Hematopoietic multipotent progenitor cell (in vitro differentiated cells): ENCODE measurements at regions not wholly inside any gene's neighbourhood (a gene's known extent, or its start where the extent isn't known, plus 50 kb on each side); places are given as distances from the start of the nearest gene placed in this dataset.

ENCODE experiments used
- DNase-seq, 3 donors: peaks; one replicate each; pipeline ENCODE4 v3.0.0-alpha.2; 2011 to 2015; ENCODE audit warnings: low read depth in 2 of 3, low spot score in 2 of 3

DNA sequence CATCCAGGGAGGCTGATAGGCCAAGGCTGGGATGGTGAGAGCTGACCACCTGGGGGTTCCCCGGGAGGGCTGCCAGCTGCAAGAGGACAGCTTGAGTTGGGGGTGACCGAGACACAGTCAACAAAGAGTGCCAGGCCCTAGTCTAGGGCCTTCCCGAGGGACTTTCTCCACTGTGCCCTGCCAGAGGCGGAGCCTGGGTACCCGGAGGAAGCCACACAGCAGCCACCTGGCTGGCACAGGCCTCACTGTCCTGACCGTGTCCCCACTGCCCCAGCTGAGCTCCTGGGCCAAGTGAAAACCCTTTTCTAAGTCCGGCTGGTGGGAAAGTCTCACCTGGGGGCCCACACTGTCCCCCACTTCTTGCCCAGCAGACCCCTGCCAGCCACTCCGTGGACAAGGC is 71.9 kb upstream of the GSE1 start:
- DNase-seq, result no peak

DNA sequence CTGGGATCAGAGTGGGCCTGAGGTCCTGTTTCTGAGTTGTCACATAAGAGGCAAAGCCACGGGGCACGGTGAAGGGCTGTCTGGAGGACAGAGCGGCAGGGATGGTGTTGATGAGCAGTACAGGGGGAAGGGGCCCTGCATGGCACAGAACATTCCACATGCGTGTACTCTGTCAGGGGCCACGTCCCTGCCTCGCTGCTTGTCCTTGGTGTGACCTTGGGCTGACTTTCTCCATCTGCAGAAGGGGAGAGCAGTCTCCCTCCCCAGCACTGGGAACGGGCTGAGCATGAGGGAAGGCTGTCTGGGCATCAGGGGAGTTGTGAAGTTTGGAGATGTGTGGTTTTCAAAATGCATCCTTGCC is 71.5 kb upstream of the GSE1 start:
- no peak for DNase-seq

DNA sequence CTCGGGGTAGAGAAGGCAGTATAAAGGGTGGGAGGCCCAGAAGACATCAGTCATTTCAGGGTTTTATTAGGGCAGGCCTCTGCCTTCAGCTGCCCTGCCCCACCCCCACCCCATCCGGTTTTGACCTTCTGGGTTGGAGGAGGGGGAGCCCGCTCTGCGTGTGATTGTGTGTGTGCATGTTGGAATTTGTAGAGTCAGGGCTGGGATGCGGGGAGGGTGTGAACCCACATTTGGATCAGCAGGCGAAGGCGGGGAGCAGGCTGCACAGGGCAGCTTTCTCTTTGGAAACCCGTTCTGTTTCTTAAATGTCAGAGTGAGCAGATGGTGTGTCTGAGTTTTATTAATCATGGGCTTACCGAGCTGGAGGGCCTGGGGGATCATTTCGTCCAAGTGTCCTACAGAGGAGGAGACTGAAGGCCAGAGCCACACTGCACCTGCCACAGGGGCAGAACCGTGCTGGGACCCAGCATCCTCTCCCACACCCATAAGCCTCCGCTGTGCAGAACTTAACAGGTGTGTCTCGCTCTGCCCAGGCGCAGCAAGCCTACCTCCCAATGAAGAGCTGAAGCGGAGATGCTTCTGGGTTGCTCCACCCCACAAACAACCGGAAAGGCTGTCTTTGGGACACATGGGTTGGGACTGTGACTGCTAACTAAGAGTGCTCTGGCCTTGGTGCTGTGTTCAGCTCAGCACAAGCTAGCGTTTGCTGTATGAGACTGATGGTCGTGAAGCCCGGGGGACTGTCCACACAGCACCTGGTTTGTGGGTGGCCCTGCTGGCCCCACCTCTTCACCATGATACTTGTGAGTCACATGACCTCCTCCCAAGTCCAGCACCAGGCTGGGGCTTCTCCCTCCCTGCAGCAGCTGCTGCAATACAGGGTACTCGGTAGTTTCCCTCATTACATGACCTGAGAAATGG is 70.9 kb upstream of the GSE1 start:
- DNase-seq, result no peak

DNA sequence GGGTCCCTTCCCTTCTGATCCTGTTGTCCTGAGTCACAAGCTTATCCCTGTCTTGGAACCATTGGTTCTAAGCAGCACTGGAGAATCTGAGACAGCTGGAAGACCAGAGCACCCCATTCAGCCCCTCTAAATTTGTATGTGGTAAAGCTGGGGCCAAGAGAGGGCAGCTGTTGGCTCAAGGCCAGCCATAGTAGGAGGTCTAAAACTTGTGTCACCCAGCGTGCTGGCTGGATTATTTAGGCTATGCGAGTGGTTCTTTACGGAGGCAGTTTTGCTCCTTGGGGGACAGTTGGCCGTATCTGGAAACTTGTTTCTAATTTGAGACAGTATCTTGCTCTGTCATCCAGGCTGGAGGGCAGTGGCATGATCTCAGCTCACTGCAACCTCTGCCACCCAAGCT is 69.6 kb upstream of the GSE1 start:
- no peak for DNase-seq

DNA sequence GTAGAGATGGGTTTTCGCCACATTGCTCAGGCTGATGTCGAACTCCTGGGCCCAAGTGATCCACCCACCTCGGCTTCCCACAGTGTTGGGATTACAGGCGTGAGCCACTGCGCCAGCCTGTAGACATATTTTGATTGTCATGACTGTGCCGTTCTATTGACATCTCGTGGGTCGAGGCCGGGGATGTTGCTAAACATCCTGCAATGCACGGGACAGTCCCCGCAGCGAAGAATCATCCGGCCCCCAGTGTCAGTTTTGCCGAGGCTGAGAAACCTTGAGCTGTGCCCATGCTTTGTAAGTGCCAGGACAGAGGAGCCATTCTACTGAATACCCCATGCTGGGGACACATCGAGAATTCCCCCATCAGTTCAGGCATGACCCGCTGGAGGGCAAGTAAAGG is 69.1 kb upstream of the GSE1 start:
- DNase-seq, result no peak

DNA sequence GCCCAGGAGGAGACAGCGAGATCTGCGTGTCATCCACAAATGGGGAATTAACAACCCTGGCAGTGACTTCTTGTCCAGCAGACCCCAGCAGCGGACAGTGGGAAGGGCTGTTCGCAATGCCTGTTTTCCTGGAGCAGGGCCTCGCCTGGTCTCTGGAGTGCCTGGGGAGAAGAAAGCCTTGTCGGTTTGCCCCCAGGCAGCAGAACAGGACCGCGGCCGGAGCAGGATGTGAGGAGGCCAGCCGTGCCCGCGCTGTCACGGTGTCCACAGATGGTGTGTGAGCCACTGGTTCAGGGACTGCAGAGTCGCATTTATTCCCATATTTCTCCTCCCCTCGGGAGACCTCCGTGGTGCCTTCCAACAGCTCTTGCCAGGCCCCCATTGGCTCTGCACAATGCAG is 68.5 kb upstream of the GSE1 start:
- DNase-seq, result no peak

DNA sequence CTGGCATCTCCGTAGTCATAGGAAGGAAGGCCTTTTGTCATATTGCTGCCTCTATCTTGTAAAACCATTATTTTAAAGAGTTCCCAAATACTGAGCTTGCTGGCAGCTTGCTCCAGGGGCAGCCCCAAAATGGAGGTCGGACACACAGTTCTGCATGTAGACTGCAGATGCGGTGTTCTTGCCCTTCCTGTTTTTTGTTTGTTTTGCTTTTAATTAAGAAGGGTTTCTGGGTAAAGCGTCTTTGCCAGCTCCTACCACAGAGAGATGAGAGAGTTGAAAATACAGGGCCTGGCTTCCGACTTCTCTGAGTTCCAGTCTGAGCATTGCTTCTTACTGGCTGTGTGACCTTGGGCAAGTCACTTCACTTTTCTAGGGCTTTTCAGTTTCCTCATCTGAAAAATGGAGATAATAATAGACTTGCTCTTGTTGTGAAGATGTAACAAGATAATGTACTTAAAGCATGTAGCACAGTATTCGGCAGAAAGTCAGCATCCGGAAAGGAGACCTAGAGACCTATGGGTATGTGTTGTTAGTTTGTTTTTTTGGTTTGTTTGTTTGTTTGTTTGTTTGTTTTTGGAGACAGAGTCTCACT is 67.8 kb upstream of the GSE1 start:
- DNase-seq, result no peak

DNA sequence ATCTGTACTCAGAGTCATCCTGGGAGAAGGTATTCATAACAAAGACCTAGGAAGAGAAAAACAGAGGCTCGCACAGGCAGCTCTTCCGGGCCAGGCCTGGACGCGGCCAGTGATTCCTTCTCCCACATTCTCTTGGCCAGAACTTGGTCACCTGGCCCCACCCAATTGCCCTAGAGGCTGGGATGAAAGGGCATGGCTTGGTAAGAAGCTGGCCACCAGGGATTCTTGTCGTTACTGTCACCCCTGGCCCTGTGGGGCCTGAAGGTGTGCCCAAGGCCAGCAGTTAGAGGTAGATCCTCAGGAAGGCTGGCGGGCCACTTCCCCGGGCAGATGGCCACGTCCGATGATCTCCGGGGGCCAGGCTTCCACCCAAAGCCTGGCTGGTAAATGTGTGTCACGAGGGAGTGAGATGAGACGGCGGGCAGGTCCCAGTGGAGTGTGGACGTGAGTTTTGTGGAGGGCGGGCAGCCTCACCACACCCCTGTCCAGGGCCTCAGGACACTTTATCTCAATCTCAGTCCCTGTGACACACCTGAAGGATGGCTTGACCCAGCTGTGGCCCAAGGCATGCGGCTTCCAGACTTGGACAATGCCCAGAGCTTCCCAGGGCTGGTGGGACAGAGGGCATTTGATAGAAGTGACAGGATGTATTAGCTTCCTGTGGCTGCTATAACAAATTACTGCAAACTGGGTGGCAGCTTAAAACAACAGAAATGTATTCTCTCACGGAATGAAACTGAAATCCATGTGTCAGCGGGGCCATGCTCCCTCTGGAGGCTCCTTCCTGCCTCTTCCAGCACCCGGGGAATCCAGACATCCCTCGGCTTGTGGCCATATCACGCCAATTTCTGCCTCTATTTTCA is 66.3 kb upstream of the GSE1 start:
- no peak for DNase-seq

DNA sequence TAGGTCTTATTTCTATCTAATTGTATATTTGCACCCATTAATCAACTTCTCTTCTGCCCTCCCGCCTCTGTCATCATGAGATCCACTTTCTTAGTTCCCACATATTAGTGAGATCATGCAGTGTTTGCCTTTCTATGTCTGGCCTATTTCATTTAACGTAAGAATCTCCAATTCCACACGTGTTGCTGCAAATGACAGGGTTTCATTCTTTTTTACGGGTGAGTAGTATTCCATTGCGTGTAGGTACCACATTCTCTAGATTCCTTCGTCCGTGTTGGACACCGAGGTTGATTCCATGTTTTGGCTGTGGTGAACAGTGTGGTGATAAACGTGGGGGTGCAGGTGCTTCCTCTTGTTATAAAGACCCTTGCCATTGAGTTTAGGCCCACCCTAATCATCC is 64.7 kb upstream of the GSE1 start:
- no peak for DNase-seq

DNA sequence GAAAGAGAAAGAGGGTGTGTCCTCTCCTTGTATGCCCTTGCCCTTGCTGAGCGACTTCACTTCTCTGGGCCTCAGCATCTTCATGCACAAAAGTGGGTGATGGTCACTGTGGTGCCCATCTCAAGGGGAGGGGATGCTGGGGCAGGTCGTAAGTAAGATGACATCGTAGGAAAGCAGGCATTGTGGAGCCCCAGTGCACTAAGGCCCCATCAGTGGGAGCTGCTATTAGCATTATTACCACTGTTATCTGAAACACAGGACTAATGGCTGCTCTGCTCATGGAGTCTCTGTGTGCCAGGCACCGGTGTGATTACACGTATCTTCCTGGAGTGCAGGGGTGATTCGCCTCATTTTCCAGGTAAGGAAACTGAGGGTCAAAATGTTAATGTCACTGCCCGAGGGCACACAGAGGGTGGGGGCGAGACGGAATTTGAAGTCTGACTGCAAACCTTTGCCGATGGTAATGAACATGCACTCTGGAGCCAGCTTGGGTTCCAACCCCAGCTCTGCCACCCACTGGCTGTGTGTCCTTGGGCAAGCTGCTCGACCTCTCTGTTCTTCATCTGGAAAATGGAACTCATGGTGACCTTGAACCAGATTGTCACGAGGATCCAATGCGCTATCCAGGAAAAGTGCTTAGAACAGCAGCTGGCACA is 63.2 kb upstream of the GSE1 start:
- no peak for DNase-seq

DNA sequence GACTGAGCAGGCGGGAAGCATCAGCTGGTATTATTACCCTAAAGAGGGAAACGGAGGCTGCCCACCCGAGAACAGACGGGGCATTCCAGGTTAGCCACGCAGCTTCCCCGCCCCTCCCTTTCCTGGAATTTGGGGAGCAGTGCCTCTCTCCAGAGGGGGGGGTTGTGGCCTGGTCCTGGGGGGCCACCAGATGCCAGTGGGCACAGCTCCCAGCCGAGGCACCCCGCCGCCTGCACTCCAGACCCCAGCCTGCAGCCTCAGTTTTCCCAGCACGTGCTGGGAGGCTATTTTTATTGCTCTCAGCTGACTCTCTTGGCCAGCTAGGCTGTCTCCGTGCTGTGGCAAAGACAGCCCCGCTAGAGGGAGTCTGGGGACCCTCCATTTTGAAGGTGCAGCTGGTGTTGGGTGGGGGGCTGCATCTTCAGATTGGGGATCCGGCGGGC is 62.7 kb upstream of the GSE1 start:
- DNase-seq, result no peak

DNA sequence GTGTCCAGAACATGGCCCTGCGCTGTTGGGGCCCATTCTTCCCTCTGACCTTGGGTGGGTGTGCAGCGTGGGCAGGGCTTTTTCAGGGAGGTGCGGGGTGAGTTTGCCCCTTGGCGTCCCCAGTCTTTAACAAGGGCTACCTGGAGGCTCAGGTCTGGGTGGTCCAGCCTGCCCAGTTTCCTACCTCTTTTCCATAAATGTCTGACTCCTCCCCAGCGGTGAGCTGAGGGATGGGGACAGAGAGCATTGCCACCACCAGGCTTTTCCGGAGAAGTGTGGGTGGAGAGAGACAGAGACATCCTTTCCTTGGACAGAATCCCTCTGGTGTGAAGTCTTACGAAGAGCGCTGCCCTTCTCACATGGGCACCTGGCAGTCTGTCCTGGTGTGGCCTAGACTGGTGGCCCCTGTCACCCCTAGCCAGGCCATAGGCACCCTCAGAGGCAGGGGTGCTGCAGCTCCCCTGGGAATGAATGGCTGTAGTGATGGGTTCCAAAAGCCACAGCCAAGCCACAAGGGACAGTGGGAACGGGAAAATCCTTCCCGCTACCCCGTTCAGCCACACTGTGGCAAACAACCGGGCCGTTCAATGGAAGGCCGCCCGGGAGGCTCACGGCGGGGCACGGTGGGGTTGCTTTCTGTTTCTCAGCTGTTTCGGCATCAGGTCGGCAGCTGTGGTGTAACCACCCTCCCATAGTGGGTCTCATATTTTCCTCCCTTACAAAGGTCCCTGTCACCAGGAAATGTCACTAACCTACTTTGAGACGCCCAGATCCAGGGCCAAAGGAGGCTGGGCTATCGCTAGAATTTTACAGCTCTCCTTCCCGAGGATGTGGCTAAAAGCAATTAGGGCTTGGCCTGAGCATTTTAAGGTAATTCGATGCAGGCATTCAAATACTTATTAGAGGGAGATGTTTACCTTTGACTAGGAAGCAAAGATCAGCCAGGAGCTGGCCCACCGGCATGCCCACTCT is 61.9 kb upstream of the GSE1 start:
- DNase-seq, result no peak

DNA sequence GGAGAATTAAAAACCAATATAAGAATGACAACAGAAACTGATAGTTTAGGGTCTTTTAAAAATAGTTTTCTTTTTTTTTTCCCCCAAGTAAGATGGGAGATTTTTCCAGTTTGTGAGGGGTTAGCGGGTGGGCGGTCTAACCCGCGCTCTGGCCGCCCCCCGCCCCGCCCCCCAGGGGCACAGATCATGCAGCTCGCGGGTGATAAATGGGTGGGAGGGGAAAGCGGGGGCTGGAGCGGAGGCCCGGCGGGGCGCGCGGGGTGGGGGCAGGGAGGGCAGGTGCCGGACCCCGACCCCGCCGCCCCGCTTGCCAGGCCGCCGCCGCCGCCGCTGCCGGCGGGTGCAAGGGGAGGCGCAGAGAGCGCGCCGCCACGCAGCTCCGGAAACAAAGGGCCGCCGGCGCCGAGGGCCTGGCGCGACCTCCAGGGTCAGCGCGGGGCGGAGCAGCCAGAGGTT is 60.1 kb upstream of the GSE1 start:
- no peak for DNase-seq

DNA sequence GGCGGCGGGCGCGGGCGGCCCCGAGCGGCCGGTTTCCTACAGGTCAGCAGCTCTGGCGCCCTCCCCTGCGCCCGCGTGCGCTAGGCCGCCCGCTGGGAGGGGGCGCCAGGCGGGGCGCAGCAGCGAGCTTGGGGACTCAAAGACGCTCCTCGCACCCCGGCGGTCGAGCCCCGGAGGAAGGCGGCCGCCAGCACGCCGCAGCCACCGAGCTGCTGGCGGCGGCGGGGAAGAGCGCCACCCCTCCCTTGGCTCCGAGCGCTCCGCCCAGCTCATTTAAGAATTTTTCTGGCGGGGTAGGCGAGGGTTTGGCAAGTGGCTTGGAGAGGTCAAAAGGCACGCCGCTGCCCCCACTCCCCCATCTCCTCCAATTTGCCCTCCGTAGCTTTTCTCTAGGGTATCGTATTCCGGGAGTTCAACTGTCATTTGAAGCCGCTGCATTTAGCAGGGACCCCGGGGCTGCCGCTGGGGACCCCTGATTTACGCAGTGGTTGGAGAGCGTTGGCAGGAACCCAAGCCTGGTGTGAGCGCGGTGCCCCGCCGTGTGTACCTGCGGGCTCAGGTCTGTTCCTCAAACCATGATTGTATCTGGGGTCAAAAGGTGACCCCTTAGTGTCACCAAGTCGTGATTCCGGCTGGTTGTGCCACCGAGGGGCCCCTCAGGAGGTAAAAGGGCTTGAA is 59.5 kb upstream of the GSE1 start:
- DNase-seq, result peak in 2 of 3 donors; percentile 55 to 72

DNA sequence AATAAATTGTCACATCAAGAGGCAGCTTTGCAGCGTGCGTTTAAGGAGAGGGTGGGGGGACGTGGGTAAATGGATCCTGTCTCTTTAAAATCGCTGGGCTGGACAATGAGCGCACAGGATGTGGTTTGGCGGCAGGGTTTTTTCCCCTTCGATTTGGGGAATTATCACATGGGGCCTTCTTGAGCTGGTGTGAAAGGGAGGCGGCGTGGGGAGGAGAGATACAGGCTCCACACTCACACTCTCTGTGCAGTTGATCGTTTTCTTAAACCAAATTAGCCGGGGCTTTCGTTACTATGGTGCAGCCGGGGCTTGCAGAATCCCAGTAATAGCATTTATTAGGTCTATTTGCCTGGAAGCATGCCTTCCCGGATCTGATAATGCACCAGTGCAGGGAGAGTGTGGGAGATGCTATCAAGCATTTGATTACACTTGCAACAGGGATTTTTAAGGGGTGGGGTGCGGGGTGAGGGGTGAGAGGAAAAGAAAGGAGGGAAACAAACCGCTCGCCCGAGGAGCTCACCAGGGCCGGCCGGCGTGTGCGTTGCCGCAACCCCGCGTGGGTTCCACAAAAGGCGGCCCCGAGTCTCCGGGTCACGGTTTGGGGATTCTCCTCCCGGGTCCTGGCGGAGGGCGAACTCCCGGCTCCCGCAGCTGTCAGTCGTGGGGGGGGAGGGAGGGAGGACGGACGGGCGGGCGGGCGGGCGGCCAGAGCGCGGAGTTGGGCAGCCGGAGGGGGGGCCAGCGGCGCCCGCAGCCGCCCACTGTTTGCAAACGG is 58.8 kb upstream of the GSE1 start:
- DNase-seq, result peak in 2 of 3 donors; percentile 89 to 95

DNA sequence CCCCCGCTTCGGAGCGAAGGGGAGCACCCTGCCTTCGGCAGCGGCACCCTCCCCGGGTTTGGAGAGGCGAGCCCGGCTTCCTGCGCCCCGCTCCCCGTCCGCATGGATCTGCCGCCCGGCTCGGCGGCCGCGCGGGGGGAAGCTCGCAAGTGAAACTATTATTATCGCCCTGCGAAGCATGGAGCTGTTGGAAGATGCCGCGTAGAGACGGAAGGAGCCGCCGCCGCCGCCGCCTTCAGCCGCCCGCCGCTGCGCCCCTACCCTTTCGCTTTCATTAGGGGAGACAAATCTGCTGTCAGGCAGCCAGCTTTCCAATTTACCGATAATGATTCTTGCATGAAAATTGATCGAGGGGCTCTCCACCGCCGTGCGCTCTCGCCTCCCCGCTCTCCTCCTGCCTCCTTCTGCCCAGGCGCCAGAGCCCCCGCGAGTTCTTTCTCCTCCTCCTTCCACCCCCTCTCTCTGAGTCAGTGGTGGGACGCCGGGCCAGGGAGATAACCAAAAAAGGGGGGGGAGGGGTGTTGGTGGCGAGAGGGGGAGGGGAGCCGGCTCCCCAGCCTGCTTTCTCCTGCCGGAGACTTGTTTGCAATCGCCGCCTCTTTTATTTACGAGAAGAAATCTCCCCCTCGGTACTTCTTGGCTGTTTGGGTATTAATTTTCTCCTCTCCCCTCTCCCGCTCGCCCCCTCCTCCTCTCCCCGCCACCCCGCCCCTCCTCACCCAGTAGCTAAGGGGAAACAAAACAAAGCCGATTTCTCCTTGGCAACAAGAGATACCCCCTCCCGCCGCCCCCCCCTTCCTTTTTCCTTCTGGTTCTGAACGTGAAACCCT is 58.0 kb upstream of the GSE1 start:
- peak in 2 of 3 donors; percentile 85 to 91 for DNase-seq

DNA sequence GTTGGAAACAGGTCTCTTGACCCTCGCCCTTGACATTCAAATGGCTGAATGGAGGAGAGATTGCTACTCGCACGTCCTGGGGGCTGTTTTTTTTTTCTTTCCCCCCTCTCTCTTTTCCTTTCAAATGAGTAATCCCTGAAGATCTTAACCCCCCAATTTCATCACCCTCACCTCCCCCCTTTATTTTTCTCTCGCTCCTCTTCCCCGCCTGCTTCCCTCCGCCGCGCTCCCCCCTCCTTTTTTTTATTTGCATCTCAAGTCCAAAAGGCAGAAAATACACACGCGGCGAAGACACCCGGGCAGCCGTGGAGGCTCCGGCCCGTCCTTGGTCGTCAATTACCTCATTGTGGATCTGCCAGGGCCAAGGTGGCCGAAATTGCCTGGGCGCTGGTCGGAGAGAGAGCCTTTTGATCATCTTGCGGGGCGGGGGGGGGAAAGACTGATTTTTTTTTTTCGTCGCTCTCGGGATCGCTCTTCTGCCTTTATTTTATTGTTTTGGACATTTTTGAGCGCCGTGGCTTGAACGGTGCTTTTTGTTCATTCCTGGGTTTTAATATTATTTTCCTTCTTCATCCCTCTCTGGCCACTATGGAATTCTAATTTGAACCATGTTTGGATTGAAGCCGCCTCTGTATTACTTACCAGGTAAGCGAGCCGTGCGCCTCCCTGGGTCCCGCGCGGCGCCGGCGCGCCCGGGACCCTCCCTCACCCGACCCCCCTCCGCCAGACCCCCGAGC is 57.2 kb upstream of the GSE1 start:
- peak in 1 of 3 donors; percentile 63 for DNase-seq
